Body of pancreas (tissue), 4 donors: ENCODE measurements at regions not wholly inside any gene's neighbourhood (a gene's known extent, or its start where the extent isn't known, plus 50 kb on each side); places are given as distances from the start of the nearest gene placed in this dataset.

Experiments used
- CTCF ChIP-seq, 7 experiments: fragments of 450-650 bp in 4 of 7; fragments of 200-600 bp in 3 of 7; sonication (generic) in 3 of 7; IDR thresholded peaks; one replicate each; pipeline ENCODE4 v1.5.1; 2016 to 2019; ENCODE audit warnings: antibody characterized with exemption in 7 of 7
- POLR2A ChIP-seq, 3 donors: fragments of 450-650 bp; IDR thresholded peaks; one replicate each; pipeline ENCODE4 v1.6.1; 2016; ENCODE audit warnings: antibody characterized with exemption in 3 of 3, mild to moderate bottlenecking in 2 of 3

- TF ChIP-seq CTCF (IDR thresholded peaks at IDR 0.05): no peak
- TF ChIP-seq POLR2A (IDR thresholded peaks at IDR 0.05): no peak
Measured at GRCh38 chr4:124890522-124890921, 178.0 kb upstream of the ANKRD50 start.
